Uterus (tissue), 3 donors: ENCODE measurements at regions not wholly inside any gene's neighbourhood (a gene's known extent, or its start where the extent isn't known, plus 50 kb on each side); places are given as distances from the start of the nearest gene placed in this dataset.

Experiments used
- DNase-seq, 2 donors: peaks; one replicate each; pipeline ENCODE4 v3.0.0-alpha.2; 2019 to 2020
- H3K27ac ChIP-seq, 2 donors: fragments of 200-600 bp; sonication (generic); 1 replicate in 1 of 2; 2 replicates in 1 of 2; pipeline ENCODE4 v1.5.1; 2016 to 2018
- H3K27me3 ChIP-seq, 2 donors: fragments of 200-600 bp; sonication (generic); one replicate each; pipeline ENCODE4 v1.5.1; 2018 to 2019; ENCODE audit warnings: control low read depth in 1 of 2
- H3K36me3 ChIP-seq, 2 donors: fragments of 200-600 bp; sonication (generic); one replicate each; pipeline ENCODE4 v1.5.1; 2019; ENCODE audit warnings: control low read depth in 1 of 2
- H3K4me1 ChIP-seq, 2 donors: fragments of 200-600 bp; sonication (generic); one replicate each; pipeline ENCODE4 v1.5.1; 2018 to 2019; ENCODE audit warnings: control low read depth in 1 of 2
- H3K4me3 ChIP-seq, 2 donors: fragments of 200-600 bp; sonication (generic); 1 replicate in 1 of 2; 2 replicates in 1 of 2; pipeline ENCODE4 v1.5.1; 2018 to 2019; ENCODE audit warnings: mild to moderate bottlenecking in 1 of 2
- H3K9me3 ChIP-seq, 2 donors: fragments of 200-600 bp; sonication (generic); one replicate each; pipeline ENCODE4 v1.5.1; 2019; ENCODE audit warnings: control low read depth in 1 of 2
- POLR2A ChIP-seq, 2 donors: fragments of 450-650 bp; IDR thresholded peaks; one replicate each; pipeline ENCODE4 v1.6.1; 2016; ENCODE audit warnings: antibody characterized with exemption in 2 of 2, mild to moderate bottlenecking in 1 of 2, moderate library complexity in 1 of 2
- intact Hi-C: fragments of 100-400 bp; cut with DNase I; formaldehyde crosslinking; loops from one replicate; pipeline ENCODE4 v1.15.1; 2023; ENCODE audit warnings: low total_unique reads
- TF ChIP-seq, protein P1 (sequence below), 4 experiments: fragments of 200-600 bp in 2 of 4; fragments of 450-650 bp in 2 of 4; sonication (generic) in 2 of 4; IDR thresholded peaks; one replicate each; pipeline ENCODE4 v1.5.1; 2016 to 2019; ENCODE audit warnings: antibody characterized with exemption in 4 of 4, mild to moderate bottlenecking in 2 of 4, moderate library complexity in 1 of 4
- donor health status: DM: yes; HTN: yes; CAD: no.

DNA sequence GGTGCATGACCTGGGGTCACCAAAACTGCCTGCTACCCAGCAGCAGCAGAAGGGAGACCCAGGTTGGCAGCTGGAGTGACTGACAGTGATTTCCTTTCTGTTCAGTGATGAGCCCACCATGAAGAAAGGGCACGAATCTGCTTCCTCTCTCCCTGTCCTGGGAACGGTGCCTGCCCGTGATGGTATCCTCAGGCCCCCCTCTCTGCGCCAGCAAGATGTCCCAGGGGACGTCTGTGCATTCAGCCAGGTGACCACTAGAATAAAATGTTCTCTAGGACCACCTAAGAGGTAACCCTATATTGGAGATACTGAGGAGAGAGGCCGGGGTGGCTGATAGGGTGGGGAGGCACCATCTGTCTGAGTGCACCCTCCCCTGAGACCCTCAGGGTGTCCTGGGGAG lies 294.7 kb downstream of the QKI start:
- intact Hi-C loops: no loop called here
- no peaks in the 10 kb centered on the region for H3K36me3 ChIP-seq
- no peak overlapping the region for H3K4me3 ChIP-seq
- DNase-seq: no peak
- no peak for TF ChIP-seq POLR2A (IDR thresholded peaks at IDR 0.05)
- peaks cover 0 to 3% of the 10 kb centered on the region in 2 donors for H3K4me1 ChIP-seq
- H3K9me3 ChIP-seq: no peaks in the 10 kb centered on the region
- H3K27me3 ChIP-seq: no peaks in the 10 kb centered on the region
- H3K27ac ChIP-seq: peak overlapping the region; percentile 62 to 73

DNA sequence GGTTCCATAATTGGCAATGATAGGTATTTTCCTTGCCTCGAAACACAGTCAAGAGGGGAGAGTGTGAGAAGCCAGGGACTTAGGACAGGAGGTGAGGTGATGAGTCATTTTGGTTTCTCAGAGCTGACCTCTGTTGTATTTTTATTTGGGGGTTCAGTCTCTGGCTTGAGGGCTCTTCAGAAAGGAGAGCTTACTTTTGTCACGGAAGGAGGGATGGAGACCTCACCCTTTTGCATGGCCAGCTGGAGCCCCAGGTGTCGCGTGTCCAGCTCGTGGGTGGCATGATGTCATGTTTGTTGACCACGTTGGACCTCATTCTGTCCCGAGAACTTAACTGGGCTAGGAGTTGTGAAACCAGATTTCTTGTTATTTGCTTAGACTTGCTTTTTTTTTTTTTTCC lies 293.9 kb downstream of the QKI start:
- no peak for DNase-seq
- no peak for TF ChIP-seq POLR2A (IDR thresholded peaks at IDR 0.05)
- TF ChIP-seq, protein P1, sequence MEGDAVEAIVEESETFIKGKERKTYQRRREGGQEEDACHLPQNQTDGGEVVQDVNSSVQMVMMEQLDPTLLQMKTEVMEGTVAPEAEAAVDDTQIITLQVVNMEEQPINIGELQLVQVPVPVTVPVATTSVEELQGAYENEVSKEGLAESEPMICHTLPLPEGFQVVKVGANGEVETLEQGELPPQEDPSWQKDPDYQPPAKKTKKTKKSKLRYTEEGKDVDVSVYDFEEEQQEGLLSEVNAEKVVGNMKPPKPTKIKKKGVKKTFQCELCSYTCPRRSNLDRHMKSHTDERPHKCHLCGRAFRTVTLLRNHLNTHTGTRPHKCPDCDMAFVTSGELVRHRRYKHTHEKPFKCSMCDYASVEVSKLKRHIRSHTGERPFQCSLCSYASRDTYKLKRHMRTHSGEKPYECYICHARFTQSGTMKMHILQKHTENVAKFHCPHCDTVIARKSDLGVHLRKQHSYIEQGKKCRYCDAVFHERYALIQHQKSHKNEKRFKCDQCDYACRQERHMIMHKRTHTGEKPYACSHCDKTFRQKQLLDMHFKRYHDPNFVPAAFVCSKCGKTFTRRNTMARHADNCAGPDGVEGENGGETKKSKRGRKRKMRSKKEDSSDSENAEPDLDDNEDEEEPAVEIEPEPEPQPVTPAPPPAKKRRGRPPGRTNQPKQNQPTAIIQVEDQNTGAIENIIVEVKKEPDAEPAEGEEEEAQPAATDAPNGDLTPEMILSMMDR (IDR thresholded peaks at IDR 0.05): no peak
- Histone ChIP-seq H3K27ac (no peak overlapping the region), H3K4me1 (peaks cover 0 to 3% of the 10 kb centered on the region in 2 donors), H3K27me3 (no peaks in the 10 kb centered on the region), H3K4me3 (no peak overlapping the region), H3K36me3 (no peaks in the 10 kb centered on the region), H3K9me3 (no peaks in the 10 kb centered on the region)
- intact Hi-C loops: no loop called here

DNA sequence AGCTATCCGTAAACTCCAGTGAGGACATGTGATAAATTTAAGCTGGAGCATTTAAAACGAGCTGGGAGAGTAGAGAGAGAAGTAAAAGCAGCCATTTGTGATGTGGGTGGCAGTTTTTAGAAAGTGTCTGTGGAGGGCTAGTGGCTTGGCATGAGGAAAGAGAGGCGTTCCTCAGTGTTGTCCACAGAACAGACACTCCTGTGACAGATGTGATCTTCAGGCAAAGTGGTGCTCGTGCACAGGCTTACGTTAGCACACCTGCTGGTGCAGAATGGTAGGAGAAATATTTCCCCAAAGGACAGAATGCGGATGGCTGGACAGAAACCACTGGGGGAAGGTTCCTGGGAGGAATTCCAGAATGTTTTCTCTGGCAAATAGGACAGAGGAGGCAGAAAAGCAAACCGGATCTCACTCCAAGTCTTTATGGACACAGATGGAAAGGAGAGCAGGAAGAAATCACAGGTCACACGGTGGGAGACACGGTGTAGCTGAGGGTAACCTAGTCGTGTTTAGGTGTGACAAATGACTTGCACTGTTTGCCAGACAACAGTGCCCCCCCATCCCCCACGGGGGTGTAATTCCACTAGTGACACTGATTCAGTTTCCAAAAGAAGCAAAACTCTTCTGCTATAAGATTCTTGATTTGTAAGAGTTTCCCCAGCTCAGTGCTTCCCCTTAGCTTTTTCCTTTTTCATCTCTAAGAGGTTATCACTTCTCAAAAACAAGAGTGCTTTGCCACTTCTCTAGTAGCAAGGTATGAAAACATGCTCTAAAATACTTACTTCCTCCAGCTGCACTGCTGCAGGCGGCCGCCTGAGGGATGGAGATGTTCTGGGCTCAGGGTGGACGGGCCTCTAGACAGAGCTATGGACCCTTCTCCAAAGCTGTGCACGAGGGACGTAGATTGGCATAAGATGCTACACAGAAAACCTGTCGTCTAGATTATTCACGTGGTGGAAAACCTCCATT lies 293.2 kb downstream of the QKI start:
- intact Hi-C loops: no loop called here
- Histone ChIP-seq H3K27me3 (no peaks in the 10 kb centered on the region), H3K36me3 (no peaks in the 10 kb centered on the region), H3K9me3 (no peaks in the 10 kb centered on the region), H3K4me3 (no peak overlapping the region), H3K27ac (peak overlapping the region in 1 of 2 donors; percentile 2), H3K4me1 (peaks cover 0 to 3% of the 10 kb centered on the region in 2 donors)
- DNase-seq: no peak
- no peak for TF ChIP-seq POLR2A (IDR thresholded peaks at IDR 0.05)
- TF ChIP-seq, protein P1 (IDR thresholded peaks at IDR 0.05): no peak

DNA sequence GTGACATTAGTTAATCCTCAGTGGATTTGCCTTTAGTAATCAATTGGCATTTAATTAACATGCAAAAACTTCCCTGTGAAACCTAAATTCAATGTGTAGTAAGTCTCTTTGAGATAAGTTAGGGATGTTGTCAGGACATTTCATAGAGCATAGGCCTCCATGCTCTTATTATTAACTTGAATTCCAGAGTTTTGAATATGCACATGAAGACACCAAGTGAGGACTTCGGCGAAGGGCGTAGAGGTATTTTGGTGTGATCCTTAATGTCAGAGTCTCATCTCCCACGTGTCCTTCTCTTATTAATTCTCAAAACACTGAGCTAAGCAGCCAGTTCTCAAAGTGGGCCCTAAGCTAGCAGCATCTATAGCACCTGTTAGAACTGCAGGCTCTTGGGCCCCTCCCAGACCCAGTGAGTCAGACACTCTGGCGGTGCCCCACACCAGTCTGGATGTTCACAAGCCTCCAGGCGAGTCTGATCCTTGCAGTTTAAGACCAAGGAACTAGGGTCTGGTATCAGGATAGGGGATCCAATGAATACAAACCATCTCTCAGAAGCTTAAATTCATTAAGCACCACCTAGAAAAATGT lies 292.1 kb downstream of the QKI start:
- peaks cover 0 to 3% of the 10 kb centered on the region in 2 donors for H3K4me1 ChIP-seq
- H3K27ac ChIP-seq: no peak overlapping the region
- H3K36me3 ChIP-seq: no peaks in the 10 kb centered on the region
- no peaks in the 10 kb centered on the region for H3K9me3 ChIP-seq
- H3K27me3 ChIP-seq: no peaks in the 10 kb centered on the region
- TF ChIP-seq, protein P1 (IDR thresholded peaks at IDR 0.05): no peak
- no peak for TF ChIP-seq POLR2A (IDR thresholded peaks at IDR 0.05)
- no peak overlapping the region for H3K4me3 ChIP-seq
- DNase-seq: no peak
- intact Hi-C loops: no loop called here

DNA sequence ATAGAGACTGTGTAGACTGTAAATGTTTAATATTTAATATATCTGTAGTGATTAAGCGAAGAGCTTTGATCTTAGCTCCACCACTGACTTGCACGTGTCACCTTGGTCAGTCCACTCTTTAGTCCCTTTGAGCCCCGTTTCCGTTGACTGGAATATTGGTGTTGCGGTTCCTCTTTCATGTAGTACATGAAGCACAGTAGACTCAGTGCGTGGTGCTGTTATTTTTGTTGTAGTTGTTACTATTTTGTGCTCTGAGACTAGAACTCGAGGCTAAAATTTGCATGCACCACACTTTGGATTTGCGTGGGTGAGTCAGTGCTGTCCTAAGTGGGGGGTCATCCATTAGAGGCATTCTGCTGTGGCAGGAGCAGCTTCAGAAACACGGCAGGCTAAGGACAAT lies 291.4 kb downstream of the QKI start:
- intact Hi-C loops: no loop called here
- TF ChIP-seq, protein P1 (IDR thresholded peaks at IDR 0.05): no peak
- TF ChIP-seq POLR2A (IDR thresholded peaks at IDR 0.05): no peak
- no peaks in the 10 kb centered on the region for H3K36me3 ChIP-seq
- H3K27ac ChIP-seq: no peak overlapping the region
- H3K4me3 ChIP-seq: no peak overlapping the region
- peaks cover 0 to 3% of the 10 kb centered on the region in 2 donors for H3K4me1 ChIP-seq
- no peaks in the 10 kb centered on the region for H3K9me3 ChIP-seq
- H3K27me3 ChIP-seq: no peaks in the 10 kb centered on the region
- no peak for DNase-seq
